GM21360 (cell line): ENCODE measurements at regions not wholly inside any gene's neighbourhood (a gene's known extent, or its start where the extent isn't known, plus 50 kb on each side); places are given as distances from the start of the nearest gene placed in this dataset.

Experiments used
- ATAC-seq: cut with Tn5 transposase; IDR thresholded peaks from one replicate; pipeline ENCODE4 v1.9.1; 2021; ENCODE audit warnings: mild to moderate bottlenecking, moderate library complexity; ENCODE audit not compliant: unreplicated experiment

GRCh38 chr11:19347911-19348310 is 107.2 kb upstream of the E2F8 start:
- ATAC-seq = no peak

GRCh38 chr11:19345848-19346681 is 105.3 kb upstream of the E2F8 start:
- ATAC-seq = peak; percentile 52

GRCh38 chr11:19345519-19345847 is 104.7 kb upstream of the E2F8 start:
- peak; percentile 44 for ATAC-seq

GRCh38 chr11:19344661-19345518 is 104.1 kb upstream of the E2F8 start:
- ATAC-seq = peak; percentile 32

- no peak for ATAC-seq
These were observed 101.3 kb upstream of the E2F8 start for GRCh38 chr11:19342036-19342435.

GRCh38 chr11:19338375-19338774 is 97.6 kb upstream of the E2F8 start:
- no peak for ATAC-seq

GRCh38 chr11:19337779-19338178 is 97.0 kb upstream of the E2F8 start:
- no peak for ATAC-seq

GRCh38 chr11:19336331-19336730 is 95.6 kb upstream of the E2F8 start:
- ATAC-seq = no peak

- peak; percentile 91 for ATAC-seq
These were observed 91.7 kb upstream of the E2F8 start for GRCh38 chr11:19332476-19332875.

- no peak for ATAC-seq
These were observed 89.7 kb upstream of the E2F8 start for GRCh38 chr11:19330416-19330815.

GRCh38 chr11:19329970-19330369 is 89.2 kb upstream of the E2F8 start:
- ATAC-seq = no peak

GRCh38 chr11:19328586-19329311 is 88.0 kb upstream of the E2F8 start:
- ATAC-seq = no peak

- no peak for ATAC-seq
These were observed 86.5 kb upstream of the E2F8 start for GRCh38 chr11:19327280-19327679.

- no peak for ATAC-seq
These were observed 85.8 kb upstream of the E2F8 start for GRCh38 chr11:19326499-19326898.

- no peak for ATAC-seq
These were observed 82.8 kb upstream of the E2F8 start for GRCh38 chr11:19323502-19323901.

GRCh38 chr11:19321351-19321750 is 80.6 kb upstream of the E2F8 start:
- no peak for ATAC-seq

GRCh38 chr11:19320827-19321226 is 80.1 kb upstream of the E2F8 start:
- no peak for ATAC-seq

GRCh38 chr11:19316434-19316833 is 75.7 kb upstream of the E2F8 start:
- no peak for ATAC-seq

- no peak for ATAC-seq
These were observed 74.8 kb upstream of the E2F8 start for GRCh38 chr11:19315511-19315910.

- no peak for ATAC-seq
These were observed 72.4 kb upstream of the E2F8 start for GRCh38 chr11:19313140-19313539.

GRCh38 chr11:19311308-19312030 is 70.7 kb upstream of the E2F8 start:
- peak; percentile 64 for ATAC-seq
